ENCODE measurements at regions not wholly inside any gene's neighbourhood (a gene's known extent, or its start where the extent isn't known, plus 50 kb on each side); places are given as distances from the start of the nearest gene placed in this dataset.

DNA sequence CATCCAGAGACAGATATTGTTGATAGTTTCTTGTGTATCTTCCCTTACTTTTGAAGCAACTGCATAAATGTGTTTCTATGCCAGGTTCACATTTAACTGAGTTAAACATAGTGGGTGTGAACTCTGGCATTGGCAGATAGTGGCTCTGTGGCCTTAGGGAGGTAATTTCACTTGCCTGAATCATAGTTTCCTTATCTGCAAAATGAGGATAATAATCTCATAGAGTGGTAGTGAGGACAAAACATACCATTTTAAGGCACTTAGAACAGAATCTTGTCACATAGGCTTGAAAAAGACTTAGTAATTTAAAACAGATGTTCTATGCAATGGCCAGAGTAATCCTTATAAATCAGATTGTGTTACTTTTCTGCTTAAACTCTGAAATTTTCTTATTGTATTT lies 56.4 kb upstream of the SYN3 start:
- Histone ChIP-seq H3K4me2 (ENCODE audit: low read depth, low read length) (no peak overlapping the region), H3K4me1 (ENCODE audit: insufficient read depth, low read length) (no peaks in the 10 kb centered on the region), H3K9ac (ENCODE audit: insufficient read depth, low read depth, low read length) (no peak overlapping the region), H3K9me3 (ENCODE audit: low read length) (no peaks in the 10 kb centered on the region), H3K27ac (ENCODE audit: extremely low read length, insufficient read depth, low read length) (no peak overlapping the region), H2AFZ (ENCODE audit: low read length) (no peak overlapping the region), H4K20me1 (ENCODE audit: insufficient read depth, low read length) (no peaks in the 10 kb centered on the region), H3K36me3 (replicated peaks in 1 of 2; ENCODE audit: control insufficient read depth in 1 of 2, insufficient read depth in 2 of 2, low read length in 2 of 2) (no peaks in the 10 kb centered on the region), H3K79me2 (ENCODE audit: insufficient read depth, low read length) (no peaks in the 10 kb centered on the region), H3K27me3 (ENCODE audit: control insufficient read depth in 1 of 2, insufficient read depth in 2 of 2, low read length in 2 of 2) (peaks cover 0 to 17% of the 10 kb centered on the region in 2 experiments; a peak in 3 of 5 replicates), H3K4me3 (replicated peaks in 1 of 3; ENCODE audit: insufficient read depth in 1 of 3, low read depth in 2 of 3, low read length in 3 of 3) (no peak overlapping the region)
- TF ChIP-seq ZFP62 (CRISPR knock-in tag; IDR thresholded peaks at IDR 0.05) (no peak), ZNF7 (CRISPR knock-in tag; IDR thresholded peaks at IDR 0.05) (no peak), ZNF556 (CRISPR knock-in tag; IDR thresholded peaks at IDR 0.05; ENCODE audit: borderline replicate concordance) (no peak), NAIF1 (CRISPR knock-in tag; IDR thresholded peaks at IDR 0.05; ENCODE audit: borderline replicate concordance) (no peak), SATB2 (CRISPR knock-in tag; IDR thresholded peaks at IDR 0.05) (no peak), ZNF510 (CRISPR knock-in tag; IDR thresholded peaks at IDR 0.05; ENCODE audit: low read depth) (no peak), ZFP36 (IDR thresholded peaks at IDR 0.05; ENCODE audit: borderline replicate concordance, low read depth, low read length, partially characterized antibody) (no peak), POLR2AphosphoS2 (IDR thresholded peaks at IDR 0.05; ENCODE audit: low read depth, low read length) (no peak), ZNF878 (CRISPR knock-in tag; IDR thresholded peaks at IDR 0.05) (no peak), SRF (IDR thresholded peaks at IDR 0.05; ENCODE audit: low read depth, low read length) (no peak)
- TF ChIP-seq, protein P1, sequence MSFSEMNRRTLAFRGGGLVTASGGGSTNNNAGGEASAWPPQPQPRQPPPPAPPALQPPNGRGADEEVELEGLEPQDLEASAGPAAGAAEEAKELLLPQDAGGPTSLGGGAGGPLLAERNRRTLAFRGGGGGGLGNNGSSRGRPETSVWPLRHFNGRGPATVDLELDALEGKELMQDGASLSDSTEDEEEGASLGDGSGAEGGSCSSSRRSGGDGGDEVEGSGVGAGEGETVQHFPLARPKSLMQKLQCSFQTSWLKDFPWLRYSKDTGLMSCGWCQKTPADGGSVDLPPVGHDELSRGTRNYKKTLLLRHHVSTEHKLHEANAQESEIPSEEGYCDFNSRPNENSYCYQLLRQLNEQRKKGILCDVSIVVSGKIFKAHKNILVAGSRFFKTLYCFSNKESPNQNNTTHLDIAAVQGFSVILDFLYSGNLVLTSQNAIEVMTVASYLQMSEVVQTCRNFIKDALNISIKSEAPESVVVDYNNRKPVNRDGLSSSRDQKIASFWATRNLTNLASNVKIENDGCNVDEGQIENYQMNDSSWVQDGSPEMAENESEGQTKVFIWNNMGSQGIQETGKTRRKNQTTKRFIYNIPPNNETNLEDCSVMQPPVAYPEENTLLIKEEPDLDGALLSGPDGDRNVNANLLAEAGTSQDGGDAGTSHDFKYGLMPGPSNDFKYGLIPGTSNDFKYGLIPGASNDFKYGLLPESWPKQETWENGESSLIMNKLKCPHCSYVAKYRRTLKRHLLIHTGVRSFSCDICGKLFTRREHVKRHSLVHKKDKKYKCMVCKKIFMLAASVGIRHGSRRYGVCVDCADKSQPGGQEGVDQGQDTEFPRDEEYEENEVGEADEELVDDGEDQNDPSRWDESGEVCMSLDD (CRISPR knock-in tag; IDR thresholded peaks at IDR 0.05; ENCODE audit: borderline replicate concordance) = no peak
- TF ChIP-seq, protein P2, sequence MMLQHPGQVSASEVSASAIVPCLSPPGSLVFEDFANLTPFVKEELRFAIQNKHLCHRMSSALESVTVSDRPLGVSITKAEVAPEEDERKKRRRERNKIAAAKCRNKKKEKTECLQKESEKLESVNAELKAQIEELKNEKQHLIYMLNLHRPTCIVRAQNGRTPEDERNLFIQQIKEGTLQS (CRISPR knock-in tag; IDR thresholded peaks at IDR 0.05) = no peak
- TF ChIP-seq, protein P3, sequence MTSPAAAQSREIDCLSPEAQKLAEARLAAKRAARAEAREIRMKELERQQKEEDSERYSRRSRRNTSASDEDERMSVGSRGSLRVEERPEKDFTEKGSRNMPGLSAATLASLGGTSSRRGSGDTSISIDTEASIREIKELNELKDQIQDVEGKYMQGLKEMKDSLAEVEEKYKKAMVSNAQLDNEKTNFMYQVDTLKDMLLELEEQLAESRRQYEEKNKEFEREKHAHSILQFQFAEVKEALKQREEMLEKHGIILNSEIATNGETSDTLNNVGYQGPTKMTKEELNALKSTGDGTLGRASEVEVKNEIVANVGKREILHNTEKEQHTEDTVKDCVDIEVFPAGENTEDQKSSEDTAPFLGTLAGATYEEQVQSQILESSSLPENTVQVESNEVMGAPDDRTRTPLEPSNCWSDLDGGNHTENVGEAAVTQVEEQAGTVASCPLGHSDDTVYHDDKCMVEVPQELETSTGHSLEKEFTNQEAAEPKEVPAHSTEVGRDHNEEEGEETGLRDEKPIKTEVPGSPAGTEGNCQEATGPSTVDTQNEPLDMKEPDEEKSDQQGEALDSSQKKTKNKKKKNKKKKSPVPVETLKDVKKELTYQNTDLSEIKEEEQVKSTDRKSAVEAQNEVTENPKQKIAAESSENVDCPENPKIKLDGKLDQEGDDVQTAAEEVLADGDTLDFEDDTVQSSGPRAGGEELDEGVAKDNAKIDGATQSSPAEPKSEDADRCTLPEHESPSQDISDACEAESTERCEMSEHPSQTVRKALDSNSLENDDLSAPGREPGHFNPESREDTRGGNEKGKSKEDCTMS (CRISPR knock-in tag; conservative IDR thresholded peaks at IDR 0.05) = no peak
- TF ChIP-seq, protein P4, sequence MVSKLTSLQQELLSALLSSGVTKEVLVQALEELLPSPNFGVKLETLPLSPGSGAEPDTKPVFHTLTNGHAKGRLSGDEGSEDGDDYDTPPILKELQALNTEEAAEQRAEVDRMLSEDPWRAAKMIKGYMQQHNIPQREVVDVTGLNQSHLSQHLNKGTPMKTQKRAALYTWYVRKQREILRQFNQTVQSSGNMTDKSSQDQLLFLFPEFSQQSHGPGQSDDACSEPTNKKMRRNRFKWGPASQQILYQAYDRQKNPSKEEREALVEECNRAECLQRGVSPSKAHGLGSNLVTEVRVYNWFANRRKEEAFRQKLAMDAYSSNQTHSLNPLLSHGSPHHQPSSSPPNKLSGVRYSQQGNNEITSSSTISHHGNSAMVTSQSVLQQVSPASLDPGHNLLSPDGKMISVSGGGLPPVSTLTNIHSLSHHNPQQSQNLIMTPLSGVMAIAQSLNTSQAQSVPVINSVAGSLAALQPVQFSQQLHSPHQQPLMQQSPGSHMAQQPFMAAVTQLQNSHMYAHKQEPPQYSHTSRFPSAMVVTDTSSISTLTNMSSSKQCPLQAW (CRISPR knock-in tag; IDR thresholded peaks at IDR 0.05) = no peak
- ChIA-PET CTCF (ENCODE audit: low intra/inter-chr PET ratio, low total read pairs) (no interaction called here), POLR2A (no interaction called here)
- intact Hi-C loops (cut with micrococcal nuclease; ENCODE audit: unreplicated experiment) = no loop called here
- FAIRE-seq (no peak), ATAC-seq (no peak), DNase-seq (ENCODE audit: low spot score) (no peak)
- BruUV-seq (replicated peaks) = no TSS peak
- in situ Hi-C loops (cut with HindIII; ENCODE audit: extremely low pct_ligation_motif_present, low pct_unique_long_range_greater_than_20kb) = no loop called here

Data from HepG2 (cell line).